ENCODE measurements at regions not wholly inside any gene's neighbourhood (a gene's known extent, or its start where the extent isn't known, plus 50 kb on each side); places are given as distances from the start of the nearest gene placed in this dataset.

DNA sequence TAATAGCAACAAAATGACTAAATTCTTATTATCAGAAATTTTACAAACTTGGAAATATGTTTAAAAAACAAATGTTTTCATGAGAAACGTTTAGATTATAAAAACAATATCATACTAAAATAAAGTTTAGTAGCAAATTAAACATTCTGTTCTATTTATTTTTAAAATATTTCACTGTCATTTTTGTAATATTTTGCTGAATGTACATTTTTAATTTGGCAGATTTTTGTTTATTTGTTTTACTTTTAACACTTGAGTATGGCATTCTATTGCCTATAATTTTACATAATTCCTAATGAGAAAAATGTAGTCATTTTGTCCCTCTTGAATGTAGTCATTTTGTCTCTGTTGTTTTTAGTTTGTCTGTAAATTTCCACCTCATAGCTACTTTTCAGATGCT lies 1400.2 kb downstream of the GRIK2 start:
- TF ChIP-seq CTCF (IDR thresholded peaks at IDR 0.05) (no peak), POLR2A (IDR thresholded peaks at IDR 0.05) (no peak)
